Right atrium auricular region (tissue), 2 donors: ENCODE measurements at regions not wholly inside any gene's neighbourhood (a gene's known extent, or its start where the extent isn't known, plus 50 kb on each side); places are given as distances from the start of the nearest gene placed in this dataset.

Experiments used
- DNase-seq: peaks from one replicate; pipeline ENCODE4 v3.0.0-alpha.2; 2019; ENCODE audit warnings: low spot score
- H3K27ac ChIP-seq, 2 donors: fragments of 200-600 bp; sonication (generic); 1 replicate in 1 of 2; 2 replicates in 1 of 2; pipeline ENCODE4 v1.5.1; 2016 to 2019
- H3K27me3 ChIP-seq, 2 donors: fragments of 200-600 bp; sonication (generic); one replicate each; pipeline versions ENCODE4 v1.5.1 to v1.6.0; 2017 to 2019
- H3K36me3 ChIP-seq: fragments of 200-600 bp; sonication (generic); one replicate; pipeline ENCODE4 v1.5.1; 2016
- H3K4me1 ChIP-seq, 2 donors: fragments of 200-600 bp; sonication (generic); one replicate each; pipeline versions ENCODE4 v1.5.1 to v1.6.0; 2017 to 2019
- H3K4me3 ChIP-seq, 2 donors: fragments of 200-600 bp; sonication (generic); 1 replicate in 1 of 2; 2 replicates in 1 of 2; pipeline ENCODE4 v1.5.1; 2017 to 2019; ENCODE audit warnings: mild to moderate bottlenecking in 1 of 2, moderate library complexity in 1 of 2
- H3K9me3 ChIP-seq, 2 donors: fragments of 200-600 bp; sonication (generic); one replicate each; pipeline ENCODE4 v1.5.1; 2019
- TF ChIP-seq, protein P1 (sequence below), 2 donors: fragments of 200-600 bp; sonication (generic); IDR thresholded peaks; one replicate each; pipeline ENCODE4 v1.5.1; 2019; ENCODE audit warnings: antibody characterized with exemption in 2 of 2

DNA sequence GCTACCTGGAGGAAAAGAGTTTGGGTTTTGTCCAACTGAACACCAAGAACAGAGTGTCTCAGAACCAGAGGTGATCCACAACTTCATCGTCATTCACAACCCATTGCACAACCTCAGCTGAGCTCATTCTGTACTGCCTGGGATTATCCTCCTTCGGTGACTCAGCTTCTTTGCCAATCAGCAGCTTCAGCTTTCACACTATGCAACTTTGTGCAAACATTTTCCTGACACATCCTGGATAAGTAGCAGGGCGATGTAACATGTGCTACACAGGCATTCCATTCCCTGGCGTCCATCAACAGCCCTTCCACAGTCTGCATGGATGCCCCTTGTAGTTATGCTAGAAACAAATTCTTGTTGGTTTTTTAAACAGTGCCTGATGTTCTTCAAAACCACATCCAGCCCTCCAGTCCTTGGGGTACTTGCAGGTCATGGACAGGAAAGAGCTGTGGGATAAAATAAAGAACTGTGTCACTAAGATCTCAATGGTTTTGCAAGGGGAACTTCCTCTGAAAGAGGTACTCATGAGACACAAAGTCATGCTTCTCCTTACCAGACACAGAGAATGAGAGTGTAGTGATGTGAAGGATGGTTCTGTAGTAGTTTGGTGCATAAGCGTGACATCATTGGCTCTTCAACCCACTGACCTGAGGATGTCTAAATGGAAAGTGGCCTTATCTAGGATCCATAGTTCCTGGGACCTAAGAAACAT is 478.5 kb downstream of the KIF20B start:
- peak; percentile 65 for DNase-seq
- H3K27ac ChIP-seq, result no peak overlapping the region

DNA sequence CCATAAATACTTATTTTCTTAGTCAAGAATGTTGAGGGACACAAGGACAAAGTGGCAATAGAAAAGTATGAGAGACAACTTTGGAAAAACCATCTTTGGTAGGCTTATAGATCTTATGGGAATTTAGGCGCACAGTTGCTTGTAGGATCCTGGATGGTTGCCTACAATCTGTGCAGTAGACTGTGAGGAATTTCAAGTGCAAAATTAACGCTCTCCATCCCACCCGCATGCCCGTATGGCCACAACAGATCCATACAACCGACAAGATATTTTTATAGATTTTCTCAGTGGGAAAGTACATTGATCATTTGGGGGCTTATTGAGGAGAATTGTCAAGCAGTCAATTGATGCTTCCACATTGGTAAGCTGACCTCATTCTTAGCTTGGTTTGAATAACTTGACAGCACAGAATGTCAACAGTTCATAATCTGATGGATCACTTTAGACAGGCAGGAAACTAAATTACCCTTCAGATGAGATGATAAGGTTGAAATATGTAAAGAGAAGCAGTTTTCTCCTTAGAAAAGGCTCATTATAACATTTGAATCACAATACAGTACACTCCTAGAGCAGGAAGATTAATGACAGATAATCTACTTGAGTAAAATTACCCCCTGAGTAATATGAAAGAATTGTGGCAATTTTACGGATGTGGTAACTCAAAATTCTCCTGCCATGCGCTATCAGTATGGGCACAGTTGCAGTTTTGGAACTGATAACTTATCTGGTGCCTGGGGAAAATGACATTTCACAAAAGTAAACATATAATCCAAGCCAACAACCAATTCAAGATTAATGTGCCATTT is 479.7 kb downstream of the KIF20B start:
- H3K36me3 ChIP-seq, result no peaks in the 10 kb centered on the region
- DNase-seq, result no peak
- H3K4me1 ChIP-seq, result no peaks in the 10 kb centered on the region
- no peaks in the 10 kb centered on the region for H3K27me3 ChIP-seq
- H3K4me3 ChIP-seq, result no peak overlapping the region
- TF ChIP-seq, protein P1, sequence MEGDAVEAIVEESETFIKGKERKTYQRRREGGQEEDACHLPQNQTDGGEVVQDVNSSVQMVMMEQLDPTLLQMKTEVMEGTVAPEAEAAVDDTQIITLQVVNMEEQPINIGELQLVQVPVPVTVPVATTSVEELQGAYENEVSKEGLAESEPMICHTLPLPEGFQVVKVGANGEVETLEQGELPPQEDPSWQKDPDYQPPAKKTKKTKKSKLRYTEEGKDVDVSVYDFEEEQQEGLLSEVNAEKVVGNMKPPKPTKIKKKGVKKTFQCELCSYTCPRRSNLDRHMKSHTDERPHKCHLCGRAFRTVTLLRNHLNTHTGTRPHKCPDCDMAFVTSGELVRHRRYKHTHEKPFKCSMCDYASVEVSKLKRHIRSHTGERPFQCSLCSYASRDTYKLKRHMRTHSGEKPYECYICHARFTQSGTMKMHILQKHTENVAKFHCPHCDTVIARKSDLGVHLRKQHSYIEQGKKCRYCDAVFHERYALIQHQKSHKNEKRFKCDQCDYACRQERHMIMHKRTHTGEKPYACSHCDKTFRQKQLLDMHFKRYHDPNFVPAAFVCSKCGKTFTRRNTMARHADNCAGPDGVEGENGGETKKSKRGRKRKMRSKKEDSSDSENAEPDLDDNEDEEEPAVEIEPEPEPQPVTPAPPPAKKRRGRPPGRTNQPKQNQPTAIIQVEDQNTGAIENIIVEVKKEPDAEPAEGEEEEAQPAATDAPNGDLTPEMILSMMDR (IDR thresholded peaks at IDR 0.05), result no peak
- no peak overlapping the region for H3K27ac ChIP-seq
- H3K9me3 ChIP-seq, result no peaks in the 10 kb centered on the region

More for the DNA sequence above, 478.5 kb downstream of the KIF20B start:
- TF ChIP-seq, protein P1 (IDR thresholded peaks at IDR 0.05), result no peak
- Histone ChIP-seq H3K36me3 (no peaks in the 10 kb centered on the region), H3K4me3 (no peak overlapping the region), H3K4me1 (no peaks in the 10 kb centered on the region), H3K9me3 (no peaks in the 10 kb centered on the region), H3K27me3 (no peaks in the 10 kb centered on the region)

GRCh38 chr10:90192825-90193224 is 491.4 kb downstream of the KIF20B start:
- Histone ChIP-seq H3K27me3 (no peaks in the 10 kb centered on the region), H3K4me1 (no peaks in the 10 kb centered on the region), H3K27ac (no peak overlapping the region), H3K36me3 (no peaks in the 10 kb centered on the region), H3K9me3 (no peaks in the 10 kb centered on the region), H3K4me3 (no peak overlapping the region)
- TF ChIP-seq, protein P1 (IDR thresholded peaks at IDR 0.05), result no peak
- DNase-seq, result no peak

- no peak overlapping the region for H3K4me3 ChIP-seq
- no peak for DNase-seq
- no peak overlapping the region for H3K27ac ChIP-seq
- no peaks in the 10 kb centered on the region for H3K27me3 ChIP-seq
- no peaks in the 10 kb centered on the region for H3K9me3 ChIP-seq
- no peaks in the 10 kb centered on the region for H3K4me1 ChIP-seq
- TF ChIP-seq, protein P1 (IDR thresholded peaks at IDR 0.05), result no peak
- no peaks in the 10 kb centered on the region for H3K36me3 ChIP-seq
Measured at GRCh38 chr10:90193240-90193985, 492.0 kb downstream of the KIF20B start.

GRCh38 chr10:90195288-90195840 is 494.0 kb downstream of the KIF20B start:
- Histone ChIP-seq H3K27me3 (no peaks in the 10 kb centered on the region), H3K27ac (no peak overlapping the region), H3K9me3 (no peaks in the 10 kb centered on the region), H3K4me1 (no peaks in the 10 kb centered on the region), H3K36me3 (no peaks in the 10 kb centered on the region), H3K4me3 (no peak overlapping the region)
- DNase-seq, result no peak
- TF ChIP-seq, protein P1 (IDR thresholded peaks at IDR 0.05), result no peak
